Transverse colon (tissue), 3 donors: ENCODE measurements at regions not wholly inside any gene's neighbourhood (a gene's known extent, or its start where the extent isn't known, plus 50 kb on each side); places are given as distances from the start of the nearest gene placed in this dataset.

Source experiments
- CTCF ChIP-seq, 5 experiments: fragments of 200-600 bp in 3 of 5; fragments of 450-650 bp in 2 of 5; sonication (generic) in 3 of 5; IDR thresholded peaks; 1 replicate in 2 of 5; 2 replicates in 3 of 5; pipeline ENCODE4 v1.5.1; 2016 to 2017; ENCODE audit warnings: antibody characterized with exemption in 5 of 5, inconsistent platforms in 3 of 5, mild to moderate bottlenecking in 2 of 5, moderate library complexity in 1 of 5
- POLR2A ChIP-seq: fragments of 450-650 bp; IDR thresholded peaks from one replicate; pipeline ENCODE4 v1.6.1; 2016; ENCODE audit warnings: antibody characterized with exemption, mild to moderate bottlenecking, moderate library complexity

GRCh38 chr11:39078465-39078864 is 2381.0 kb downstream of the LRRC4C start:
- TF ChIP-seq CTCF (IDR thresholded peaks at IDR 0.05) (no peak), POLR2A (no peak)
